GM21381 (cell line): ENCODE measurements at regions not wholly inside any gene's neighbourhood (a gene's known extent, or its start where the extent isn't known, plus 50 kb on each side); places are given as distances from the start of the nearest gene placed in this dataset.

Experiments
- ATAC-seq: cut with Tn5 transposase; IDR thresholded peaks from one replicate; pipeline ENCODE4 v1.9.1; 2021; ENCODE audit warnings: mild to moderate bottlenecking, moderate library complexity; ENCODE audit not compliant: unreplicated experiment

GRCh38 chr17:56735842-56736241 lies 97.9 kb downstream of the C17orf67 start:
- ATAC-seq = no peak

- no peak for ATAC-seq
Measured at GRCh38 chr17:56737421-56738161, 96.1 kb downstream of the C17orf67 start.

- ATAC-seq = no peak
Measured at GRCh38 chr17:56739376-56739775, 94.3 kb downstream of the C17orf67 start.

- no peak for ATAC-seq
Measured at GRCh38 chr17:56739776-56740175, 93.9 kb downstream of the C17orf67 start.

GRCh38 chr17:56740481-56740880 lies 93.2 kb downstream of the C17orf67 start:
- ATAC-seq = no peak
